Sigmoid colon (tissue), 6 donors: ENCODE measurements at regions not wholly inside any gene's neighbourhood (a gene's known extent, or its start where the extent isn't known, plus 50 kb on each side); places are given as distances from the start of the nearest gene placed in this dataset.
"Not testable (repeated sequence)": the region's sequence is repeated elsewhere in the genome, so short reads cannot be mapped to it uniquely, and the experiment has no call there.

Source experiments
- DNase-seq: peaks from one replicate; pipeline ENCODE4 v3.0.0-alpha.2; 2019
- H3K27ac ChIP-seq, 4 donors: fragments of 200-600 bp; sonication (generic); one replicate each; pipeline ENCODE4 v1.5.1; 2016 to 2019; ENCODE audit warnings: mild to moderate bottlenecking in 1 of 4
- H3K27me3 ChIP-seq, 3 donors: fragments of 200-600 bp; sonication (generic); one replicate each; pipeline ENCODE4 v1.5.1; 2019; ENCODE audit warnings: mild to moderate bottlenecking in 1 of 3
- H3K36me3 ChIP-seq, 4 donors: fragments of 200-600 bp; sonication (generic); one replicate each; pipeline ENCODE4 v1.5.1; 2016 to 2019
- H3K4me1 ChIP-seq, 4 donors: fragments of 200-600 bp; sonication (generic); one replicate each; pipeline ENCODE4 v1.5.1; 2017 to 2019
- H3K4me3 ChIP-seq, 4 donors: fragments of 200-600 bp; sonication (generic); one replicate each; pipeline ENCODE4 v1.5.1; 2017 to 2019; ENCODE audit warnings: mild to moderate bottlenecking in 2 of 4, moderate library complexity in 1 of 4
- H3K9me3 ChIP-seq, 4 donors: fragments of 200-600 bp in 3 of 4; sonication (generic) in 3 of 4; one replicate each; pipeline versions ENCODE4 v1.5.1 to v1.6.1; 2013 to 2019
- EP300 ChIP-seq, 4 donors: sonication (generic); formaldehyde crosslinking; IDR thresholded peaks; one replicate each; pipeline ENCODE4 v1.6.1; 2017; ENCODE audit warnings: antibody characterized with exemption in 4 of 4
- POLR2A ChIP-seq, 2 donors: fragments of 450-650 bp; IDR thresholded peaks; one replicate each; pipeline ENCODE4 v1.6.1; 2016; ENCODE audit warnings: antibody characterized with exemption in 2 of 2, mild to moderate bottlenecking in 2 of 2, moderate library complexity in 2 of 2
- POLR2AphosphoS5 ChIP-seq, 4 donors: sonication (generic); formaldehyde crosslinking; IDR thresholded peaks; one replicate each; pipeline ENCODE4 v1.6.1; 2017; ENCODE audit warnings: antibody characterized with exemption in 4 of 4
- WGBS, 2 donors: extraction: QIAGEN DNeasy Blood & Tissue Kit; methylation state at CpG; one replicate each; pipeline ENCODE4 v1.1.7; 2013; 5-methylcytosine and 5-hydroxymethylcytosine counted together
- intact Hi-C: fragments of 100-400 bp; cut with DNase I; formaldehyde crosslinking; loops from one replicate; pipeline ENCODE4 v1.15.1; 2023
- TF ChIP-seq, protein P1 (sequence below), 4 experiments: fragments of 450-650 bp in 3 of 4; fragments of 200-600 bp in 1 of 4; IDR thresholded peaks; one replicate each; pipeline ENCODE4 v1.5.1; 2016 to 2019; ENCODE audit warnings: antibody characterized with exemption in 4 of 4, mild to moderate bottlenecking in 3 of 4, moderate library complexity in 2 of 4
- donor health status: healthy with polysubstance abuse.
- donor health status: healthy.

DNA sequence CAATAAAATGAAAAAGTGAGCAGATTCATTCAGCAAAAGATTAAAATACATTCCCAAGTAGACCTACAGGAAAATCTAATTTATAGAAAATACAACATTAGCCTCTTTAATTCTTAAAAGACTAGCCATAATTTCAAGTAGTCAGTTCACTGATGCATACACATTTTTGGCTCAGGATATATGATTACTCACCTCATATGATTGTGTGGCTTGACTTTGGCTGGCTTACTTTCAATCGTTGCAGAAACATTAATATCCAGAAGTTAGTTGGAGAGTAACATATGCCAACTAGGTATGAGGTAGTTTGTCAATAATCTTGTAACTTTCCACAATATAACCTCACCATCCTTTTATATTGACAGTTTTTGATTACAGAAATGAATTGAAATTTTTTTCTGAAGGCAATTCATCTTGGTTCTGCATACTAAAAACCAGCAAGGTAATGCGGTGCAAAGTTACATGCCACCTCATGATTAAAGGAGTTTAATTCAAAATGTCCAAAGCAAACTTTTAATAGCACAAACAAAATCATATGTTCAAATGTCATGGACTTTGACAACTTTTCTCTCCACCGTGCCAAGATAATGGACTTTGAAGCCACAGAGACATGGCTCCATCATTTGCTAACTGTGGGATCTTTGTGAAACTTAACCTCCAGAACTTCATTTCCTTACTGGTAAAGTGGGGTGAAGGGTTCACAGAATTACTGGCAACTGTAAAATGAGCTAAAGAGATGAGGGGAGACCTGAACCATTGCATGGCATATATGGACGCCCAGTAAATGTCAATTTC lies 76.6 kb upstream of the PAM start:
- Histone ChIP-seq H3K36me3 (no peaks in the 10 kb centered on the region), H3K27me3 (no peaks in the 10 kb centered on the region), H3K4me1 (peaks cover 0 to 4% (median 0%) of the 10 kb centered on the region in 4 donors), H3K4me3 (no peak overlapping the region), H3K9me3 (no peaks in the 10 kb centered on the region), H3K27ac (no peak overlapping the region)
- WGBS, 2 donors = 65 to 84% methylated on average over 4 of the region's 4 CpGs
- intact Hi-C loops = no loop called here
- no peak for DNase-seq
- TF ChIP-seq POLR2A (IDR thresholded peaks at IDR 0.05) = no peak
- TF ChIP-seq POLR2AphosphoS5 (IDR thresholded peaks at IDR 0.05) = no peak
- no peak for TF ChIP-seq EP300 (IDR thresholded peaks at IDR 0.05)

DNA sequence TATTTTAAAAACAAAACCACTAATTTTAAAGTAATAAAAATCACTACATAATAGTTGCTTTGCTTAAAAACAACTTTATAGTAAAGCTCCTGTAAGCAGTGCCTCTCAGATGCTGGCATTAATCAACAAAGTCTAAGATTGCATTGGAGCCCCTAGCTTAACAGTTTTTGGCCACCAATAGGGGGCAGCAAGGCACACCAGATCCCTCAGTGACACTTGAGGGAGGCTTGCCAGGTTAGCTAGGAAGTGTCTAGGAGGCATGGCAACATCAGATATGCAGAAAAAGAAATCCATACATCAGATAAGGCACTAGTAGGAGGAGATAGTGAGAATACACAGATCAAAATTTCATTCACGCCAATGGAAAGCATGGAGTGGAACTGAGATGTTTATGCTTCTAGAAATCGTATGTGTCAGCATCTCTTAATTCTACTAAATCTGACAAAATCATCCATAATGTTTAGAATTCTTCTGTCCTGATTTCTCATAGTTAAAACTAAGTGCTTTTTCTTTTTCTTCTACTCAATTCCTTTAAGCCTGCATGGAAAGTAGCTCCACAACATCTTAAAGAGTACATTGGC lies 73.6 kb upstream of the PAM start:
- no peaks in the 10 kb centered on the region for H3K9me3 ChIP-seq
- intact Hi-C loops = loop anchor here (5.0 kb wide), 1 partner anchor 291 kb away; no protein-coding TSS in a partner anchor
- H3K27ac ChIP-seq = no peak overlapping the region
- peaks cover 0 to 4% (median 0%) of the 10 kb centered on the region in 4 donors for H3K4me1 ChIP-seq
- no peak overlapping the region for H3K4me3 ChIP-seq
- TF ChIP-seq, protein P1, sequence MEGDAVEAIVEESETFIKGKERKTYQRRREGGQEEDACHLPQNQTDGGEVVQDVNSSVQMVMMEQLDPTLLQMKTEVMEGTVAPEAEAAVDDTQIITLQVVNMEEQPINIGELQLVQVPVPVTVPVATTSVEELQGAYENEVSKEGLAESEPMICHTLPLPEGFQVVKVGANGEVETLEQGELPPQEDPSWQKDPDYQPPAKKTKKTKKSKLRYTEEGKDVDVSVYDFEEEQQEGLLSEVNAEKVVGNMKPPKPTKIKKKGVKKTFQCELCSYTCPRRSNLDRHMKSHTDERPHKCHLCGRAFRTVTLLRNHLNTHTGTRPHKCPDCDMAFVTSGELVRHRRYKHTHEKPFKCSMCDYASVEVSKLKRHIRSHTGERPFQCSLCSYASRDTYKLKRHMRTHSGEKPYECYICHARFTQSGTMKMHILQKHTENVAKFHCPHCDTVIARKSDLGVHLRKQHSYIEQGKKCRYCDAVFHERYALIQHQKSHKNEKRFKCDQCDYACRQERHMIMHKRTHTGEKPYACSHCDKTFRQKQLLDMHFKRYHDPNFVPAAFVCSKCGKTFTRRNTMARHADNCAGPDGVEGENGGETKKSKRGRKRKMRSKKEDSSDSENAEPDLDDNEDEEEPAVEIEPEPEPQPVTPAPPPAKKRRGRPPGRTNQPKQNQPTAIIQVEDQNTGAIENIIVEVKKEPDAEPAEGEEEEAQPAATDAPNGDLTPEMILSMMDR (IDR thresholded peaks at IDR 0.05) = peak; percentile 7 to 56 (median 52)
- no peak for TF ChIP-seq POLR2AphosphoS5 (IDR thresholded peaks at IDR 0.05)
- peak; percentile 68 for DNase-seq
- H3K27me3 ChIP-seq = no peaks in the 10 kb centered on the region
- 42 to 55% methylated on average over 2 of the region's 2 CpGs for WGBS, 2 donors
- H3K36me3 ChIP-seq = no peaks in the 10 kb centered on the region

DNA sequence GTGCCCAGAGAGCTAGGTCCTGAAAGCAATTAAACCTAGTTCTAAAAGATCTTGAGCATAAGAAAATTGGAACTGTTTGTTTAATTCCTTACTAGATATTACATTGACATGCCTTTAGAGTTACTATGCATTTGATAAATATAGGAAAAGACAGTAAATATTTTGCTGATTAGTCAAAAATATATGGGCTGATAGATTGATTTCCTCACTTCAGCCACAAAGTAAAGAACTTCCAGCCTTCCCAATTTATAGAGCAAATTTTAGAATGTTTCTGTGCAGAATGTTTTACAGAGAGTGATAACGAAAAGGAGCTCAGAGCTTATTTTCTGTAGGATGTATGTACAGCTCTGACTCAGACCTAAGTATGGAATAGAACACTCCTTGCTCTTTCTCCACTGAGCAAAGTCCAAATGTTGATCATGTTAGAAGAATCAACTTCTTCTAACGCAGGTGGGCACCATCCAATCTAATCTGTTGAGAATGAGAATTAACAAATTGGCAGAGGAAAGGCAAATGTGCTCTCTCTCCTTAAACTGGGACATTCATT lies 72.9 kb upstream of the PAM start:
- H3K9me3 ChIP-seq = no peaks in the 10 kb centered on the region

DNA sequence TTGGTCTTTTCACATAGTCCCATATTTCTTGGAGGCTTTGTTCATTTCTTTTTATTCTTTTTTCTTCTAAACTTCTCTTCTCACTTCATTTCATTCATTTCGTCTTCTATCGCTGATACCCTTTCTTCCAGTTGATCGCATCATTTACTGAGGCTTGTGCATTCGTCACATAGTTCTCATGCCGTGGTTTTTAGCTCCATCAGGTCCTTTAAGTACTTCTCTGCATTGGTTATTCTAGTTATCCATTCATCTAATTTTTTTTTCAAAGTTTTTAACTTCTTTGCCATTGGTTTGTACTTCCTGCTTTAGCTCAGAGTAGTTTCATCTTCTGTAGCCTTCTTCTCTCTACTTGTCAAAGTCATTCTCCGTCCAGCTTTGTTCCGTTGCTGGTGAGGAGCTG lies 67.0 kb upstream of the PAM start:
- peaks cover 0 to 14% (median 3%) of the 10 kb centered on the region in 4 donors for H3K4me1 ChIP-seq
- H3K36me3 ChIP-seq, H3K27me3 ChIP-seq, H3K9me3 ChIP-seq, intact Hi-C loops, DNase-seq, H3K27ac ChIP-seq, H3K4me3 ChIP-seq: not testable (repeated sequence)
- WGBS, 2 donors = 92 to 97% methylated on average over 7 of the region's 7 CpGs

More for the DNA sequence above, 72.9 kb upstream of the PAM start:
- Histone ChIP-seq H3K27ac (no peak overlapping the region), H3K27me3 (no peaks in the 10 kb centered on the region), H3K36me3 (no peaks in the 10 kb centered on the region), H3K4me1 (peaks cover 0 to 4% (median 0%) of the 10 kb centered on the region in 4 donors), H3K4me3 (no peak overlapping the region)
- 78 to 89% methylated on average over 2 of the region's 2 CpGs for WGBS, 2 donors
- no peak for TF ChIP-seq POLR2A (IDR thresholded peaks at IDR 0.05)
- no peak for TF ChIP-seq EP300 (IDR thresholded peaks at IDR 0.05)
- TF ChIP-seq, protein P1 (IDR thresholded peaks at IDR 0.05) = no peak
- no peak for TF ChIP-seq POLR2AphosphoS5 (IDR thresholded peaks at IDR 0.05)
- intact Hi-C loops = loop anchor here (5.0 kb wide), 1 partner anchor 290 kb away; no protein-coding TSS in a partner anchor
- no peak for DNase-seq

DNA sequence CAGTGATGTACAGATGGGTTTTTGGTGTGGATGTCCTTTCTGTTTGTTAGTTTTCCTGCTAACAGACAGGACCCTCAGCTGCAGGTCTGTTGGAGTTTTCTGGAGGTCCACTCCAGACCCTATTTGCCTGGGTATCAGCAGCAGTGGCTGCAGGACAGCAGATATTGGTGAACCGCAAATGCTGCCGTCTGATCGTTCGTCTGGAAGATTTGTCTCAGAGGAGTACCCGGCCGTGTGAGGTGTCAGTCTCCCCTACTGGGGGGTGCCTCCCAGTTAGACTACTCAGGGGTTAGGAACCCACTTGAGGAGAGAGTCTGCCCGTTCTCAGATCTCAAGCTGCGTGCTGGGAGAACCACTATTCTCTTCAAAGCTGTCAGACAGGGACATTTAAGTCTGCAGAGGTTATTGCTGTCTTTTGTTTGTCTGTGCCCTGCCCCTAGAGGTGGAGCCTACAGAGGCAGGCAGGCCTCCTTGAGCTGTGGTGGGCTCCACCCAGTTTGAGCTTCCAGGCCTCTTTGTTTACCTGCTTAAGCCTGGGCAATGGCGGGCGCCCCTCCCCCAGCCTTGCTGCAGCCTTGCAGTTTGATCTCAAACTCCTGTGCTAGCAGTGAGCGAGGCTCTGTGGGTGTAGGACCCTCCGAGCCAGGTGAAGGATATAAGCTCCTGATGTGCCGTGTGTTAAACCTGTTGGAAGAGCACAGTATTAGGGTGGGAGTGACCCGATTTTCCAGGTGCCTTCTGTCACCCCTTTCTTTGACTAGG lies 66.3 kb upstream of the PAM start:
- H3K4me3 ChIP-seq, H3K27ac ChIP-seq, H3K27me3 ChIP-seq, H3K9me3 ChIP-seq, DNase-seq, intact Hi-C loops, H3K36me3 ChIP-seq: not testable (repeated sequence)
- peaks cover 0 to 14% (median 3%) of the 10 kb centered on the region in 4 donors for H3K4me1 ChIP-seq
- 88 to 94% methylated on average over 14 of the region's 14 CpGs for WGBS, 2 donors

DNA sequence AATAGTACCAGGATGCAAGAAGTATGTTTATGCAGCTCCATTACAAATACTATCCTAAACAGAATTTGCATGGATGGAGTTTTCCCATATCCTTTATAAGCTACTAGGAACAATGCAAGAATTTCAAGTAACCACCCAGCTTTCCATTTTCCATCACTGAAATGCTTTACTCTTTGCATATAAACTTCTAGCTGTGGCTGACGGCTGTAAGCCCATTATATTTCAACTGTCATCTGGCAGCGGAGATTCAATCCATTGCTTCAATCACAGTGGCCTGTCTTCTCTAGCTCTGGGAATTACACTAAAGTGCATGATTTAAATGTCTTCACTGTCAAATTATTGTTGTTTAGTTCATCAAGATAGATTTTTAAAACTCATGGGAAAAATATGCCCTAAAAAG lies 64.2 kb upstream of the PAM start:
- H3K9me3 ChIP-seq = no peaks in the 10 kb centered on the region
- 87 to 91% methylated on average over 2 of the region's 2 CpGs for WGBS, 2 donors
- H3K4me1 ChIP-seq = peaks cover 0 to 14% (median 3%) of the 10 kb centered on the region in 4 donors
- H3K27me3 ChIP-seq = no peaks in the 10 kb centered on the region
- intact Hi-C loops = no loop called here
- no peak overlapping the region for H3K4me3 ChIP-seq
- H3K27ac ChIP-seq = no peak overlapping the region
- TF ChIP-seq POLR2AphosphoS5 (IDR thresholded peaks at IDR 0.05) (no peak), EP300 (IDR thresholded peaks at IDR 0.05) (no peak), POLR2A (IDR thresholded peaks at IDR 0.05) (no peak)
- TF ChIP-seq, protein P1 (IDR thresholded peaks at IDR 0.05) = no peak
- DNase-seq = no peak
- H3K36me3 ChIP-seq = no peaks in the 10 kb centered on the region
